ENCODE measurements at regions not wholly inside any gene's neighbourhood (a gene's known extent, or its start where the extent isn't known, plus 50 kb on each side); places are given as distances from the start of the nearest gene placed in this dataset.

DNA sequence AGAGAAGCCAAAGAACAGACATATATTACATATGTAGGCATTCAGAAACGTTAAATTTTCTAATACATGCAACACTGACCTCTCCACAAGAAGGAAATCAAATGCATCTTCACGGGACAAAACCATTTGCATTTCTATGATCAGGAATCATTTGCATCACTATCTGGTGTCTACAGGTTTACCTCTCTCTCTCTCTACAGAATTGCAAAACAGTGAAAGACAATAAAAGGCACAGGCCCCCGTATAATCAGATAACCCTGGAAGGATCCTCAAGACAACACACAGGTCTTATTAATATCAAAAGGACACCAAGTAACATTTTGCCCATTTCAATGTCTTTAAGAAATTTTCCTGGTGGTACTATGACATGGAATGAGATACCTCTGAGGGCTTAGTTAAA, 306.3 kb downstream of the GPAM start:
- TF ChIP-seq ZFP36 (IDR thresholded peaks at IDR 0.05; ENCODE audit: borderline replicate concordance, partially characterized antibody) (no peak), POLR2A (IDR thresholded peaks at IDR 0.05; ENCODE audit: low read length) (no peak), CTCF (IDR thresholded peaks at IDR 0.05) (no peak), CHD2 (IDR thresholded peaks at IDR 0.05; ENCODE audit: low read length, partially characterized antibody) (no peak), EP300 (IDR thresholded peaks at IDR 0.05) (no peak)
